Hematopoietic multipotent progenitor cell treated with erythropoietin and hydrocortisone succinate and interleukin-3 and kit ligand, for 6 days (in vitro differentiated cells): ENCODE measurements at regions not wholly inside any gene's neighbourhood (a gene's known extent, or its start where the extent isn't known, plus 50 kb on each side); places are given as distances from the start of the nearest gene placed in this dataset.

Experiments
- DNase-seq: peaks from one replicate; pipeline ENCODE4 v3.0.0-alpha.2; 2015

DNA sequence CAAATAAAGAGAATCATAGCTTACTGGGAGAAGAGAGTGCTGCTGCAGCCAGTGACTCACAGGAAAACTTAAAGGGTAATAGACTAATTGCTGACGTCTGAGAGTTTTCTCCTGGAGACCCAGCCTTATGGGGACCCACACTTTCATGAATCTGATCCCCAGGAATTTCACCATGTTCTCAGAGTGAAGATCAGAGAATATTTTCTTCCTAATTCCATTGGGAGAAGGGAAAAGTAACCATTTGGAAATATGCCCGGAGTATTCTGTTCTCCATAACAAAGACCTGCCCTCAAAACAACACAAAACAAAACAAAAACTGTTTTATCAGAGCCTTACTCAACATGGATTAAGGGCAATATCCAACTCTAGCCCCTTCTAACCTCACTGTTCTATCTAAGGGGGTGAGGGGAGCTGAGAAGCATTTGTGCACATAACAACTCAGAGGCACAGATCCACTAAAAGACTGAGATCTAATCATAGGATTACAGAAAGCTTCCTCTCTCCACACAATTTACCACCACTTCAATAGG, 168.2 kb upstream of the SSTR4 start:
- DNase-seq, result no peak

DNA sequence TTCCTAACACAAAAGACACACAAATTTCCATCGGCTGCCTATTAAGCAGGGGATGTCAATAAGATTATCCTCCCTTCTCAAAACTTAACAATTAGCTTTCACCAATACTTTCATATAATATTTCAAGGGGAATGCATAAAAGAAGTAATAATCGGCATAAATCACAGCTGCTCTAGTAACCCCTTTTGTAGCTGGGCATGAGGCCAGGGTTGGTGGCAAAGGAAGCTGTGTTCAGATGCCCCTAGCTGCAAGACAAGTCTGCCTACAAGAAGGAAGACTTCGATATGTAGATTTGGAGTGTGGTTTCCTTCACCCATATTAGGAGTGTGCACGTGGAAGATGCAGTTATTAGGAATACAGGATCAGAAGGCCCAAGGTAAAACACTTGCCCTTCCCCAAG, 156.9 kb upstream of the SSTR4 start:
- no peak for DNase-seq

DNA sequence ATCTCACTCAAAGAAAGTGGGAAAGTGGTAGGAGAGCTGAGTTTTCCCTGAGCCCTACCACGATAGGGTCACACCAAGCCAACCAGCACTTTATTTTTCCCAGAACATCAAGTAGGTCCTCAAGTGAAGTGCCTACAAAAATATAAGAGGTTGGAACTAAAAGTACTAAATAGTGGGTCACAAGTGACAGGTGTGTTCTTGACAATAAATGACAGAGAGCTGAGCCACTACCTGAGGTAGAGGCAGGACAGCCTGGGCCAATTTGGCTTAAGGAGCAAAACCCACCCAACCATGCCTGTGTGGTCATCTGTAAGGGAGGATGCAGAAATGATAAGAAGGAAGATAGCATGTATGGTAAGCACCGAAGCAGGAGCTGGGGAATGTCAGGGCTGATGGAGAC, 154.8 kb upstream of the SSTR4 start:
- no peak for DNase-seq

DNA sequence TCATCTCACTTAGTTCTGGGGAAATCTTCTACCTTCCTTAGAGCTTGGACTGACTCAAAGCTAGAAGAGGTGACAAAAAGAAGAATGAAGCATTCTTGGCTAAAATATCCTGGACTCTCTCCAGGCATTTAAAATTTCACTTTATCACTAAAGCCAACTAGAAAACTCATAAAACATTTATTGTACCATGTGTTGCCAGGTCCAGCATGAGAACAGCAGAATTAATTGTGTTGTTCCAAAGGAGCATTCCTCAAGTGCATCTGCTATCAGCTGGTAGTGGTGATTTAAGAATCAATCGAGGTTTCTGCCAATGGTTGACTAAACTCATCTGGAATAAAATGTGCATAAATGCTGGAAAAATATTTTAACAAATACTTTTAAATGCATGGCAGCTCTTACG, 147.3 kb upstream of the SSTR4 start:
- no peak for DNase-seq

DNA sequence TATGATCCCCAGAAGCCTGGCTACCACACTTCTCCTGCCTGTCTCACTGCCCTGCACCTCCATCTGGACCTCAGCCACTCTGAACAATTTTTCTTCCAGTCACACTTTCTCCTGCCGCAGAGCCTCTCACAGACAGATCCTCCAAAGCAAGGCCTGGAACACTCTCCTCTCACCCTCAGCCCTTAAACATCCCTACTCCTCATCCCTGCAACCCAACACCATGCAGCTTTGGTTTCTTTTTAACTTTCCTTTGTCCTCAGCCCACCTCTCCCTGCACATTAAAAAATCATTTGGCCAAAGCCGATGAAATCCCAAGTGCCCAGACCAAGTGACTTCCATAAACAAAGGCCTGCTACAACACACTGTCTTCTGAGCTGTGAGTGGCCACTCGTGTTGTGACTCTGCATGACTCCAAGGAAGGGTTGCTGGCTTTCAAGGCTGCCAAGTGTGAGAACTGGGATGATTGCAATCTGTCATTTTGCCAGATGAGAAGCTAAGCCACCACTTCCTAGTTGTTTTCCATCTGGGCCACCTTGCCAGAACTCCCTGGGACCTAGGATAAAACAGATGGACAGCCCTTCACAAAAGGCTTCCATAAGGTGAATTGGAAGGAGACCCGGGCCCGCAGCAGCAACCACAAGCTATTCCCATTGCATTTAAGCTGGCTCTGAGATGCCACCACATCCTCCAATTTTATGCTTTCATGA, 144.4 kb upstream of the SSTR4 start:
- no peak for DNase-seq

DNA sequence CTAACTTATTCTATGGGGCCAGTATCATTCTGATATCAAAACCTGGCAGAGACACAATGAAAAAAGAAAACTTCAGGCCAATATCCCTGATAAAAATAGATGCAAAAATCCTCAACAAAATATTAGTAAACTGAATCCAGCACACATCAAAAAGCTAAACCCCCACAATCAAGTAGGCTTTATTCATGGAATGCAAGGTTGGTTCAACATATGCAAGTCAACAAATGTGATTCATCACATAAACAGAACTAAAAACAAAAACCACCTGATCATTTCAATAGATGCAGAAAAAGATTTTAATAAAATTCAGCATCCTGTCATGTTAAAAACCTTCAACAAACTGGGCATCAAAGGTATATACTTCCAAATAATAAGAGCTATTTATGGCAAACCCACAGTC, 133.9 kb upstream of the SSTR4 start:
- no peak for DNase-seq

DNA sequence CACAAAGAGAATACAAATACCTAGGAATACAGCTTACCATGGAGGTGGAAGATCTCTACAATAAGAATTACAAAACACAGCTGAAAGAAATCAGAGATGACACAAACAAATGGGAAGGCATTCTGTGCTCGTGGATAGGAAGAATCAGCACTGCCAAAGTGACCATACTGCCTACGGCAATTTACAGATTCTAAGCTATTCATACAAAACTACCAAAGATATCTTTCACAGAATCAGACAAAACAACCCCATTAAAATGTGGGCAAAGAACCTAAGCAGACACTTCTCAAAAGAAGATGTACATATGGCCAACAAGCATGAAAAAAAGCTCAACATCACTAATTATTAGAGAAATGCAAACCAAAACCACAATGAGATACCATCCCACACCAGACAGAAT, 133.2 kb upstream of the SSTR4 start:
- no peak for DNase-seq

DNA sequence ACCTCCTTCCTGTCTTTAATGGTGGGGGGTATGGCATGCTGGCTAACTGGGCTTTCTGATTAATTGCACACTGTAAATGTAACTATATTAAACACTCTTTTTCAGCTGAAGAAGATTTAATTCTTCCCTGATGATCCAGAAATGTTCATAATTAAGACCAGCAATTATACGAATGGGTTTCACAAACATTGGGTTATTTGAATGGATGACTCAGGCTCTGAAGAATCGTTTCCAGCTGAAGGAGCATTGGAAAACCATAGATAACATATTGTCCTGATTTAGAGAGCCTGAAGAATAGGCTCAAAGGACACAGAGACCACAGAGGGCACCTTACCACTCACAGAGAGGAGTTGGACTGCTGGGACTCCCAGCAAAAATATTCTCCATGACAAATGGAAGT, 130.7 kb upstream of the SSTR4 start:
- DNase-seq, result no peak

DNA sequence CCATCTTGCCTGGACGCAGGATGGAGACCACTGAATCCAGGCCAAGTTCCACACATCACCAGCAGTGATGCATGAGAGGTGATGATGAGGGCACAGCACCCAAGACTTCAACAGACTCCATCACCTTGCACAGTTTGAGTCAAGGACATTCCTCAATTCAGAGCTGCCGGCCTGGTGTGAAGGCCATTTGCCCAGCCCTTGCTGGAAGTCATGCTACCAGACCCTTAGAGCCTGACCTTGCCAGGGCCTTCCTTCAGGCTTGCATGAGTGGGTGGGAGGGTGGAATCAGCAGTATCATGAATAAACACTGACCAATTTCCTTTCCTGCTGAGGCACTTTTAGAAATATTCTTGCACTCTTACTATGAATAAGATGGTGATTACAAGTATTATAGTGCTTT, 130.2 kb upstream of the SSTR4 start:
- no peak for DNase-seq

DNA sequence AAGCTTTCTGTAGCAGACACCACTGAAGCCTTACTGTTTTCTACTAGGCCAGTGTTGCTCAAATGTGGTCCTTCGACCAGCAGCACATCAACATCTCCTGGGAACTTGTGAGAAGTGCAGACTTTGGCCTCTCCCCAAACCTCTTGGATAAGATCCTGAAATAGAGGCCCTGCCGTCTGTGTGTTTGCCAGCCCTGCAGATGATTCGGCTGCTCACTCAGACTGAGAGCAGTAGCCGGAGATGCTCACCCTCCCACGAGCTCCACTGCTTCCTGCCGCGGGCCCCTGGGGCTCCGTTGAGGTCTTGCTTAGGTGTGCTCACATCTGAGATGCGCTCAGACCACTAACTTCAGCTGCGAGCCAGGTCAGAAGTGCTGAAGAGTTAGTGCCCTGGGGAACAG, 129.5 kb upstream of the SSTR4 start:
- no peak for DNase-seq

DNA sequence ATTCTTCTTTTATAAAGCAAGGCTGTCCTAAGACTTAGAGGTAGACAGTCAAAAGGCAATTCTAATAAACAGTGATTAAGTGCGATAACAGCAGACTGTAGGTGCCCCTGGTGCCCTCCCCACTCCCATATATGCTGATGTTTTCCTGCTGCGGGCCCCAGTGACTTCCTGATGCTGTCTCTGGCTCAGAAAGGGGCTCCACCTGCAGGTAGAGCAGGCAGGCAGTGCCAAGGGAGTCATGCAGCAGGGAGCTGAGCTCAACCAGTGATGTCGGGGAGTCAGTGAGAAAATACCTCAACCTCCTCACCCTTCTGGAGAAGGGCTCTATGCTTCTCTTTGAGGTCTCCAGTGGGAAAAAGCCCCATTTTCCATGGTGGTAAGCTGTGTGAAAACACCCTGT, 126.7 kb upstream of the SSTR4 start:
- DNase-seq, result no peak

DNA sequence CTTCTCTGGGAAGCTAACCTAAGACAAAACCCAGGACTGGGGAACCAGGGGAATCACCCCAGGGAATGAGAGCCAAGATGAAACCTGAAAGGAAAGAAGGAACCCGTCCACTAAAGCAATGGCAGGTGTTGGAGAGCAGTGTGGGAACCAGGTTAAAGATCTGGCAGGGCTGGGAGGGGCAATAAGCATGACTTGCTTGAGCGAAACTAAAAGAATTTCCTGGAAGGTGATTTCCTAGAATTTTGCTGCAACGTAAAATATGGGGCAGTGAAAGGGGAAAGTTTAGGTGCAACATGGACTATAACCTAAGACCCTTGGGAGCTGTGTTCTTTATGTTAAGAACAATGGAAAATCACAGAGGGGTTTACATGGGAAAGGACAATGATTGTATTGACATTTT, 126.2 kb upstream of the SSTR4 start:
- no peak for DNase-seq

DNA sequence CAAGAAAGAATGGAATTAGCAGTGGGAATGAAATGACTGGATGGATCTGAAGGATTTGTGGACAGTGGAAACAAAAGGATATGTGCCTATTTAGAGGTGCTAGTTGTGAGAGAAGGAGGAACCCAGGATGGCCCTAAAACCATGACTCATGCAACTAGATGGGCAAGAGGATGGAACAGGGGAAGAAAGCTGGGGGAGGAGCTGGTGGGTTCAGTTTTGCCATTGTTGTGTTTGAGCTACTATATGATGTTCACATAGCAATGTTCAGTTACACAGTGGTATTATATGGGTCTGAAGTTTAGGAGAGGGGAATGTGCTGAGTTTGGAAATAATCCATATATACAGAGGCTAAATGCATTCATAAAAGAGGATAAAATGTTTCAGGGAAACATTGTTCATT, 125.7 kb upstream of the SSTR4 start:
- DNase-seq, result no peak

DNA sequence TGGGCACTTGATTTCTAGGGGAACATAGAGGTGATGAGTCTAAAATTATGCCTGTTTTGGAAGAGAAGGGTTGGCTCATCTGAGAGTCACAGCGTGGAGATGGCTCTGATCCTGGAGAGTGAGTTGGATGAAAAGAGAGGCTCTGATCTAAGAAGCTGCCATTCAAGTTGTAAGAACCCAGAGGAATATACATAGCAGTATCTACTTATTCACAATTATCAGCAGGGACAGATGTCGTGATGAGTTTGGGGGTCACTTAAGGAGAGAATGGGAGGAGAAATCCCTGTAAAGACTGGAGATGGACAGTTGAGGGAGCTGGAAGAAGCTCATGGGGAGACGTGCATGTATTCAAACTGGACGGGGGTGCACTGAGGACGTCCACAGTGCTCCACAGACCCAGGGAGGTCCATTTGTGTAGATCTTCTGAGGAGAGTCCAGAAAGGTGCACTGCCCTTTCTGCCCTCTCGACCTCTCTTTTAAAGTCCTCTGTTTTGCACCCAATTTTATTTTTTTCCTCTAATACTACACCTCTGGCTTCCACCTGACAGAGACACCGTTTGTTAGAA, 124.7 kb upstream of the SSTR4 start:
- no peak for DNase-seq

DNA sequence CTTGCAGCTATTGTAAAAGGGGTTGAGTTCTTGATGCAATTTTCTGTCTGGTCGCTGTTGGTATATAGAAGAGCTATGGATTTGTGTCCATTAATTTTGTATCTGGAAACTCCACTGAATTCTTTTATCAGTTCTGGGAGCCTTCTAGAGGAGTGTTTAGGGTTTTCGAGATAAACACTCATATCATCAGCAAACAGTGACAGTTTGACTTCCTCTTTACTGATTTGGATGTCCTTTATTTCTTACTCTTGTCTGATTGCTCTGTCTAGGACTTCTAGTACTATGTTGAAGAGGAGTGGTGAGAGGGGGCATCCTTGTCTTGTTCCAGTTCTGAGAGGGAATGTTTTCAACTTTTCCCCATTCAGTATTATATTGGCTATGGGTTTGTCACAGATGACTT, 120.8 kb upstream of the SSTR4 start:
- peak; percentile 9 for DNase-seq

DNA sequence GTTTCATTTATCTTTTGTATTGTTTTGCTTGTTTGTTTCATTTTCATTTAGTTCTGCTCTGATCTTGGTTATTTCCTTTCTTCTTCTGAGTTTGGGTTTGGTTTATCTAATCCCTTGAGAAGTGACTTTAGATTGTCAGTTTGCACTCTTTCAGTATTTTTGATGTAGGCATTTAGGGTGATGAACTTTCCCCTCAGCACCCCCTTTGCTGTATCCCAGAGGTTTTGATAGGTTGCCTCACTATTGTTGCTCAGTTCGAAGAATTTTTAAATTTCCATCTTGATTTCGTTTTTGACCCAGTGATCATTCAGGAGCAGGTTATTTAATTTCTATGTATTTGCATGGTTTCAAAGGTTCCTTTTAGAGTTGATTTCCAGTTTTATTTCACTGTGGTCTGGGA, 119.6 kb upstream of the SSTR4 start:
- no peak for DNase-seq

DNA sequence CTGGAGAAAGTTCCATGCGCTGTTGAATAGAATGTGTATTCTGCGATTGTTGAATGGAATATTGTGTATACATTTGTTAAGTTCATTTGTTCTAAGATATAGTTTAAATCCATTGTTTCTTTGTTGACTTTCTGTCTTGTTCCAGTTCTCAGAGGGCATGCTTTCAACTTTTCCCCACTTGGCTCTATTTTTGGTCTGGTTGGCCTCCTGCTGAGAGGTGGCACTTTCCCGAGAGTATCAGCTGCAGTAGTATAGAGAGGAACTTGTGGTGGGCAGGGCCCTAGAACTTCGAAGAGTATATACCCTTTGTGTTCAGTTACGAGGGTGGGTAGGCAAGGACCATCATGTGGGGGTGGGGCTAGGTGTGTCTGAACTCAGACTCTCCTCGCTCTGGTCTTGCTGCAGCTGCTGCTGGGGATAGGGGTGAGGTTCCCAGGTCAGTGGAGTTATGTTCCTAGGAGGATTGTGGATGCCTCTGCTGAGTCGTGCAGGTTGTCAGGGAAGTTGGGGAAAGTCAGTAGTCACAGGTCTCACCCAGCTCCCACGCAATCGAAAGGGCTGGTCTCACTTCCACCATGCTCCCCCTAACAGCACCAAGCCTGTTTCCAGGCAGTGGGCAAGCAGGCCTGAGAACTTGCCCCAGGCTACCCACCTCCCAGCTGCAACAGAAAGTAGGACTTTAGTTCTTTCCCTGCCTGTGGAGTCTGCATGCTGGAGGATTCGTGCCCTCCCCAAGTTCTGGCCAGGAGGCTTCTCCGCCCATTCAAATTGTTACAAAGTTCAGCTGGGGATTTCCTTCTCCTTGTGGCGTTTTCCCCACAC, 118.9 kb upstream of the SSTR4 start:
- no peak for DNase-seq

DNA sequence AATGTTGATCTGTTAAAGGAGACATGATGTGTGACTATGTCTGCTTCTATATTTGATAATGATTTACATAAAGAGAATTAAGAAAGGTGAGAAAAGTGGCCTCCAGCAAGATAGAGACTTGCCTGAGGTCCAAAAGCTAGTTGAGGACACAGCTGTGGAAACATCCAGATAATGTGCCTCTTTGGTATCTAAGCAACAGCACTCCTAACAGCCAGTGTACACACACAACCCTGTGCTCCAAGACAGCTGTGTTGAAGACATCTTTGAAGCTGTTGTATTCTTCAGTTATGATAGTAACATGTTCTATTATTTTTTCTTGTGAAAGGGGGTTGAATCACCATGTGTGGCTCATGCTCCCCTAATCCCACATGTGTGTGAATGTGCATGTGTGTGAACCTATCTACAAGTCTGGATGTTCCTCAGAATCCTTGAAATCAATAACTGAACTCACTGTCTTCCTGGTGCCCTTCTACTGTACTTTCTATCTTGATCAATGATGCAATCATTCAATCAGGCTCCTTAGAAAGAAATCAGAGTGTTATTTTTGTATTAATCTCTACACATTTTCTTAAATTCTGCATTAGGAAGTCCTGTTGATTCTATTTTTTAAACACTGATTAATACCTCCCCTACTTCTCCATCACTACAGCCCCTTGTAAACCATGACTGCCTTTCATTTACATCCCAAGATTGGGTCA, 116.7 kb upstream of the SSTR4 start:
- no peak for DNase-seq

DNA sequence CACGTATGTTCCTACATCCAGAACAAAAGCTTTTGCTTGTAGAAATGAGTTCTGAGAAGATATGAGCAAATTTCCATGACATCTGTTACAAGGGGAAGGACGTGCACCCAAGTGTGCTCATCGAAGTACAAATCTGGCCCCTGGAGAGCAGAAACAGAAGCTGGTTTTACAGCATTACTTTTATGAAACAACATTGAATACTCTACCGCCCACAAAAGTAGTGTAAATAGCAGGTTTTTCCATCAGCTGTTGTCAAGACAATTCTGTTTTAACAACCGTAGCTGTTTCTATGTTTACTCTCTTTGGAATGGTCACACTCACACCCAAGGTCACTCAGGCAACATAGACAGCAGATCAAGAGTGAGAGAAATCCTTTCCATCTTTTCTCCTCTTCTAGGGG, 114.2 kb upstream of the SSTR4 start:
- DNase-seq, result no peak

DNA sequence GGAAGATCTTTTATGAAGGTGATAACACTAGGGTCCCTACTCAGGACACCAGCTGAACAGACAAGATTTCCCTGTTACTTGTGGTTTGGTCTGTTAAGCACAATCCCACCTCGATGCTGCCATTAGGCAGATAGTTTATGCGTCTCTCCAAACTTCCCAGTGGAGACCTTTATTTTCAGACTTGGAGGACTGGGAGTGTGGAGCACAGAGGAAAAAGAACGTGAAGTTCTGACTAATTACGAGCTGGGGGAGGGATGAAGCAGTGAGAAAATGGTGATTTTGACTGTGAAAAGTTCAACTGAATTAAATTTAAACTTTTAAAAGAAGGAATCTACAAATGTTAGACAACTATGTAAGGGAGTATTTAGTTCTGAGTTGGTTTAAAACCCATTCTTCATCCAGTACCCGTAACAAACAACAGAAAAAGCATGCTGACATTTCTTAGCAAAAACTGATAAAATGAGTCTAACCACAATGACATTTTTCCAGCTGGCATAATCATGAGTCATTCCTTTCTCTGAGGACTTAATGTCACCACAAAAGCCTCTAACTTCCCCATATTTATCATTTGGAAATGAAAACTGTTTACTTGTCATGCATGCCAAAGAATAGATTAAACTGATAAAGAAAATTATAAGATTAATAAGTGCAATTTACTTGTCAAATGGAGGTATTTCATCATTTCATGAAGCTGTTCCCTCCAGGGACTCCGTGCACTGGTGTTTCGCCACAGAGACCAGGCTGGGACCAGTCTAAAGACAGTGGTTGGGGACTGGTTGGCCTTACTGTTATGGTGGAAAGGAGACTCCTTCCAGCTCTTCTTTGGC, 113.3 kb upstream of the SSTR4 start:
- peak; percentile 90 for DNase-seq

DNA sequence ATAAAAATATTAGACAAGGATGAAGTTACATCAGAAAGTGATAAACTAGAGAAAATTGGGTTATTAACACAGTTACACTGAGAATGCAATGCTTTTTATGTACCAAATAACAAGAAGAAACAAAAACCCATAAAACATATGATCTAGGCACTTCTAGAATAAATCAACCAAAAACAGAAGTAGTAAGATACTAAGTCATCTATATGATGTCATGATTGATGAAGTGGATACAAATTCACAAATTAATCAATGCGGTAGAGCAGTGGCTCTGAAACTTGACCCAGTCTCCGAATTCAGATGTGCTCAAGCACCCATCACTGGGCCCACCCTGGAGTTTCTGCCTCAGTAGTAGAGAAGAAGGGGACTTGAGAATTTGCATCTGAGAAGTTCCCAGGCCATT, 112.1 kb upstream of the SSTR4 start:
- no peak for DNase-seq

DNA sequence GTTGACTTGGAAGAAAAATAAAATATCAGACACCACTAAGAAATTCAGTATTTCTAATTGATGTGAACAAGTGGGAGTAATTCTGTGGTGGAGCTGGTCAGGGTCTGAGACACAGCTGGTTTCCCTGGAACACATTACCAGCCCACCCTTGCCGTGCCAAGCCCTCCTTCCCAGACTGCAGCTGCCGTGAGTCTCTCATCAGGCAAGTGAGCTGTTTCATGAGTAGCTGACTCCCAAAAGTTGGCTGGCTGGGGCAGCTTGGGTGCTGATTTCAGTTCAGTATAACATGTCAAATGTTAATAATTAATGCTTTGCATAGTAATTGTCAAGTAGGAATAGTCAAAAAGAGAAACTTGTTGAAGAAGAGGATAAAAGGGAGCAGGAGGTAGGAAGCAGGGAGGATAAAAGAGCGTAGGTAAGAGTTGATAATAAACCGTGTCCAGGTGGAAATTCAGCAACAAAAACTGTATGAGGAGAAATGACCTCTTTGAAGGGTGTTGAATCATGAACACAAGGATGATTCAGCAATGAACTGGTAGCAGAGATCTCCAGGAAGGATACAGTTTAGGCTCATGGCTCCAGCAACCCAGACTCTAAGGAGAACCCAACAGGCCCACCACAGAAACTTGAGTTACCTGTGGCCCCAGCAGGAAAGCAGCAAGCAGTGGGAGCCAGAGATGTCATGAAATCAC, 110.9 kb upstream of the SSTR4 start:
- peak; percentile 9 for DNase-seq
